Parathyroid adenoma (tissue), 2 donors: ENCODE measurements at regions not wholly inside any gene's neighbourhood (a gene's known extent, or its start where the extent isn't known, plus 50 kb on each side); places are given as distances from the start of the nearest gene placed in this dataset.

Experiments used
- H2AFZ ChIP-seq: fragments of 300-600 bp; sonication (generic); one replicate; pipeline ENCODE4 v1.7.0; 2017; ENCODE audit warnings: antibody characterized with exemption, mild to moderate bottlenecking
- H3K27ac ChIP-seq: fragments of 300-600 bp; sonication (generic); one replicate; pipeline ENCODE4 v1.7.0; 2017
- H3K27me3 ChIP-seq: fragments of 300-600 bp; sonication (generic); one replicate; pipeline ENCODE4 v1.7.0; 2017; ENCODE audit warnings: low read length; ENCODE audit not compliant: control insufficient read depth, insufficient read depth
- H3K36me3 ChIP-seq: fragments of 300-600 bp; sonication (generic); one replicate; pipeline ENCODE4 v1.7.0; 2017; ENCODE audit warnings: low read length; ENCODE audit not compliant: control insufficient read depth, insufficient read depth
- H3K4me1 ChIP-seq: fragments of 300-600 bp; sonication (generic); one replicate; pipeline ENCODE4 v1.7.0; 2017; ENCODE audit warnings: control low read depth
- H3K4me2 ChIP-seq: fragments of 300-600 bp; sonication (generic); one replicate; pipeline ENCODE4 v1.7.0; 2017; ENCODE audit warnings: low read length
- H3K4me3 ChIP-seq: fragments of 300-600 bp; sonication (generic); one replicate; pipeline ENCODE4 v1.7.0; 2017; ENCODE audit warnings: low read depth, low read length
- H3K79me2 ChIP-seq: fragments of 300-600 bp; sonication (generic); one replicate; pipeline ENCODE4 v1.7.0; 2017; ENCODE audit warnings: control low read depth
- H3K9ac ChIP-seq: fragments of 300-600 bp; sonication (generic); one replicate; pipeline ENCODE4 v1.7.0; 2017; ENCODE audit warnings: mild to moderate bottlenecking
- H3K9me3 ChIP-seq: fragments of 300-600 bp; sonication (generic); one replicate; pipeline ENCODE4 v1.7.0; 2017; ENCODE audit warnings: low read length; ENCODE audit not compliant: control insufficient read depth
- TF ChIP-seq, protein P1 (sequence below): fragments of 300-600 bp; sonication (generic); IDR thresholded peaks from one replicate; pipeline ENCODE4 v1.7.0; 2017; ENCODE audit warnings: antibody characterized with exemption, mild to moderate bottlenecking
- donor health status: primary hyperparathyroidism.

DNA sequence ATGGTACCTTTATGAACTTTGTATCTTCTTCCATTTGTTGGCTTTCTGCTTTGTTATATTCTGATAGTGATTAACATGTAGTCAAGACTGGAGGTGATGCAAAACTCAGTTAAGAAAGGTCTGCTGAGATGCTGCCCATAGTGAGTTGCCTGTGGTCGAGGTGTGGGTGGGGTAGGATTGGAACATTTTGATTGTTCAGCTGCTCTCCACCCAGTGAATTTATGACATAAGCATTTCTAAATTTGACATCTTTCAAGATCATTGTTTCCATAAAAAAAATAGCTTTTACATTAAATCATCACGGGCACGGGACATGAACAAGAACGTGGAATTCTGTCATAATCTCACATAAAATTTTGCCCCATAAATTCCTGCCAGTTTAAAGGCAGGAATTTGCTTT lies 146.6 kb upstream of the POU3F2 start:
- H3K27ac ChIP-seq, result no peak overlapping the region
- no peak overlapping the region for H3K4me2 ChIP-seq
- H2AFZ ChIP-seq, result no peak overlapping the region
- no peak overlapping the region for H3K4me3 ChIP-seq
- no peaks in the 10 kb centered on the region for H3K9me3 ChIP-seq
- H3K27me3 ChIP-seq, result no peaks in the 10 kb centered on the region
- no peaks in the 10 kb centered on the region for H3K79me2 ChIP-seq
- TF ChIP-seq, protein P1, sequence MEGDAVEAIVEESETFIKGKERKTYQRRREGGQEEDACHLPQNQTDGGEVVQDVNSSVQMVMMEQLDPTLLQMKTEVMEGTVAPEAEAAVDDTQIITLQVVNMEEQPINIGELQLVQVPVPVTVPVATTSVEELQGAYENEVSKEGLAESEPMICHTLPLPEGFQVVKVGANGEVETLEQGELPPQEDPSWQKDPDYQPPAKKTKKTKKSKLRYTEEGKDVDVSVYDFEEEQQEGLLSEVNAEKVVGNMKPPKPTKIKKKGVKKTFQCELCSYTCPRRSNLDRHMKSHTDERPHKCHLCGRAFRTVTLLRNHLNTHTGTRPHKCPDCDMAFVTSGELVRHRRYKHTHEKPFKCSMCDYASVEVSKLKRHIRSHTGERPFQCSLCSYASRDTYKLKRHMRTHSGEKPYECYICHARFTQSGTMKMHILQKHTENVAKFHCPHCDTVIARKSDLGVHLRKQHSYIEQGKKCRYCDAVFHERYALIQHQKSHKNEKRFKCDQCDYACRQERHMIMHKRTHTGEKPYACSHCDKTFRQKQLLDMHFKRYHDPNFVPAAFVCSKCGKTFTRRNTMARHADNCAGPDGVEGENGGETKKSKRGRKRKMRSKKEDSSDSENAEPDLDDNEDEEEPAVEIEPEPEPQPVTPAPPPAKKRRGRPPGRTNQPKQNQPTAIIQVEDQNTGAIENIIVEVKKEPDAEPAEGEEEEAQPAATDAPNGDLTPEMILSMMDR, result no peak
- H3K9ac ChIP-seq, result no peak overlapping the region
- no peaks in the 10 kb centered on the region for H3K4me1 ChIP-seq
- no peaks in the 10 kb centered on the region for H3K36me3 ChIP-seq

- H3K27me3 ChIP-seq, result no peaks in the 10 kb centered on the region
- H3K27ac ChIP-seq, result no peak overlapping the region
- TF ChIP-seq, protein P1, result no peak
Observed at GRCh38 chr6:98695091-98695801, 139.1 kb upstream of the POU3F2 start.

GRCh38 chr6:98711380-98711779 lies 123.0 kb upstream of the POU3F2 start:
- no peaks in the 10 kb centered on the region for H3K36me3 ChIP-seq
- no peaks in the 10 kb centered on the region for H3K9me3 ChIP-seq
- H3K4me1 ChIP-seq, result no peaks in the 10 kb centered on the region
- no peak overlapping the region for H3K4me3 ChIP-seq
- H3K4me2 ChIP-seq, result no peak overlapping the region
- H3K79me2 ChIP-seq, result no peaks in the 10 kb centered on the region
- H3K27me3 ChIP-seq, result no peaks in the 10 kb centered on the region
- TF ChIP-seq, protein P1, result no peak
- no peak overlapping the region for H2AFZ ChIP-seq
- no peak overlapping the region for H3K9ac ChIP-seq
- no peak overlapping the region for H3K27ac ChIP-seq

More at GRCh38 chr6:98695091-98695801, 139.1 kb upstream of the POU3F2 start:
- Histone ChIP-seq H3K9me3 (no peaks in the 10 kb centered on the region), H3K79me2 (no peaks in the 10 kb centered on the region), H3K9ac (no peak overlapping the region), H3K4me1 (no peaks in the 10 kb centered on the region), H3K4me3 (no peak overlapping the region), H3K36me3 (no peaks in the 10 kb centered on the region), H3K4me2 (no peak overlapping the region), H2AFZ (no peak overlapping the region)

DNA sequence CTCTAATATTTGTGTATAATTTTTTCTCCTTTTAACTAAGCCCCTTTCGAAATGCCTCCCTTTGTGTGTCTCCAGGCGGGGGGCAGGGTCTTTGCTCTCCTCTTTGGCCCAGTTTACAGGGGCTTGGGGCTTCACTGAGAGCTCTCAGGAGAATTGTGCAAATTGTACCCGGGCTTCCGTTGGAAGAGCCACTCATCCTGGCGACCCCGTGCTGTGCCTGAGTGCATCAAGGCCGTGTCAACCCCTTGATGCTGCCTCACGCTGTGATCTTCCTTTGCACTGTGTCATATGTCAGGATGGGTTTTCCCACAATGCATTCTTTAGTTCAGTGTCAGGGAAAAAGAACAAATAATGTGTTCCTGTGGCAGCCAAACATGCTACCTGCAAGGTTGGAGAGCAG lies 118.0 kb upstream of the POU3F2 start:
- Histone ChIP-seq H2AFZ (no peak overlapping the region), H3K27me3 (no peaks in the 10 kb centered on the region), H3K27ac (no peak overlapping the region), H3K4me2 (no peak overlapping the region), H3K79me2 (no peaks in the 10 kb centered on the region), H3K9ac (no peak overlapping the region), H3K4me3 (no peak overlapping the region), H3K36me3 (no peaks in the 10 kb centered on the region), H3K9me3 (no peaks in the 10 kb centered on the region), H3K4me1 (no peaks in the 10 kb centered on the region)
- TF ChIP-seq, protein P1, result no peak

DNA sequence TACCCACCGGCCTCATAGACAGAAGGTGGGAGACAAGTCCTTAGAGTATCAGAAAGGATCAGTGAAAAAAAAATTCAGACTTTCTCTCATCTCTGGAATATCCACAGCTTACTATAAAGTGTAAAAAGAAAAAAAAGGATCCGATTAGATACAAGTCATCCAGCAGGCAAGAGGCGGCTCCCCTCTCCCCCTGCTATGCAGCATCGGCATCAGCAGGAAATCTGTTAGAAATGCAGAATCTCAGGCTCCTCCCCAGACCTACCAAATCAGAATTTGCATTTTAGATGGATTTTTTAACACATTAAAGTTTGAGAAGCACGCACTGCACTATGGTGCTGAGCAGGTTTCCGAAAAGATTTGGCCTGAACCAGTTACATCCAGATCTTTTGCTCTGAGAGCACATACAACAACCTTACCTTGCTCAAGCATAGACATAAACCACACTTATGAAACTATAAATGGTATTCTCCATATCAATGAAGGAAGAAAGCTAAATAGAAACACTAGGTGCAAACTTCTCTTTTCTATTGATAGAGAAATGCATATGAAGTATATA lies 117.0 kb upstream of the POU3F2 start:
- TF ChIP-seq, protein P1, result no peak
- H3K79me2 ChIP-seq, result no peaks in the 10 kb centered on the region
- no peaks in the 10 kb centered on the region for H3K4me1 ChIP-seq
- no peak overlapping the region for H3K4me3 ChIP-seq
- no peaks in the 10 kb centered on the region for H3K36me3 ChIP-seq
- H3K4me2 ChIP-seq, result no peak overlapping the region
- no peak overlapping the region for H3K9ac ChIP-seq
- H3K9me3 ChIP-seq, result no peaks in the 10 kb centered on the region
- H3K27me3 ChIP-seq, result no peaks in the 10 kb centered on the region
- no peak overlapping the region for H2AFZ ChIP-seq
- H3K27ac ChIP-seq, result no peak overlapping the region
